CD14-positive monocyte (primary cell): ENCODE measurements at regions not wholly inside any gene's neighbourhood (a gene's known extent, or its start where the extent isn't known, plus 50 kb on each side); places are given as distances from the start of the nearest gene placed in this dataset.
"Not testable (repeated sequence)": the region's sequence is repeated elsewhere in the genome, so short reads cannot be mapped to it uniquely, and the experiment has no call there.

ENCODE experiments used
- DNase-seq, 3 donors: peaks; one replicate each; pipeline ENCODE4 v3.0.0-alpha.2; 2011 to 2022
- H2AFZ ChIP-seq: 2 replicates; pipeline ENCODE4 v1.6.0; 2012; ENCODE audit warnings: mild to moderate bottlenecking, low read depth, low read length, inconsistent platforms; ENCODE audit not compliant: insufficient read depth, poor library complexity, severe bottlenecking
- H3K27ac ChIP-seq, 2 donors: 1 replicate in 1 of 2; 2 replicates in 1 of 2; pipeline ENCODE4 v1.5.1; 2012 to 2013; ENCODE audit warnings: low read length in 2 of 2, control low read depth in 1 of 2, inconsistent platforms in 1 of 2, low read depth in 1 of 2, mild to moderate bottlenecking in 1 of 2
- H3K27me3 ChIP-seq, 2 donors: one replicate each; pipeline versions ENCODE4 v1.6.0 to v1.6.1; 2011 to 2013; ENCODE audit warnings: low read length in 2 of 2; ENCODE audit not compliant: control insufficient read depth in 2 of 2, insufficient read depth in 2 of 2
- H3K36me3 ChIP-seq, 2 donors: replicated peaks in 1 of 2; 1 replicate in 1 of 2; 2 replicates in 1 of 2; pipeline versions ENCODE4 v1.5.1 to v1.6.1; 2012 to 2013; ENCODE audit warnings: low read length in 2 of 2, control low read depth in 1 of 2, inconsistent platforms in 1 of 2, mild to moderate bottlenecking in 1 of 2; ENCODE audit not compliant: insufficient read depth in 2 of 2, control insufficient read depth in 1 of 2
- H3K4me1 ChIP-seq, 2 donors: 1 replicate in 1 of 2; 2 replicates in 1 of 2; pipeline versions ENCODE4 v1.5.1 to v1.6.1; 2012 to 2013; ENCODE audit warnings: low read length in 2 of 2, control low read depth in 1 of 2, inconsistent platforms in 1 of 2, mild to moderate bottlenecking in 1 of 2, moderate library complexity in 1 of 2; ENCODE audit not compliant: insufficient read depth in 2 of 2, control insufficient read depth in 1 of 2
- H3K4me2 ChIP-seq: replicated peaks from 2 replicates; pipeline ENCODE3; 2012; ENCODE audit warnings: low read length, moderate library complexity, mild to moderate bottlenecking; ENCODE audit not compliant: poor library complexity, severe bottlenecking; ENCODE audit errors: extremely low read depth
- H3K4me3 ChIP-seq, 3 experiments: fragments of 200-600 bp in 1 of 3; sonication (generic) in 1 of 3; replicated peaks in 1 of 3; 1 replicate in 2 of 3; 2 replicates in 1 of 3; pipeline ENCODE4 v1.5.1; 2011 to 2013; ENCODE audit warnings: low read length in 3 of 3, mild to moderate bottlenecking in 3 of 3, control low read depth in 2 of 3, low read depth in 2 of 3, inconsistent platforms in 1 of 3, moderate library complexity in 1 of 3
- H3K79me2 ChIP-seq: 2 replicates; pipeline ENCODE4 v1.6.0; 2012; ENCODE audit warnings: mild to moderate bottlenecking, control low read depth, inconsistent platforms, low read length, moderate library complexity; ENCODE audit not compliant: insufficient read depth
- H3K9ac ChIP-seq: 2 replicates; pipeline ENCODE4 v1.6.0; 2017; ENCODE audit warnings: low read length, mild to moderate bottlenecking; ENCODE audit not compliant: insufficient read depth, poor library complexity, severe bottlenecking
- H3K9me3 ChIP-seq, 2 donors: replicated peaks in 1 of 2; 1 replicate in 1 of 2; 2 replicates in 1 of 2; pipeline versions ENCODE4 v1.5.1 to v1.6.1; 2012 to 2013; ENCODE audit warnings: low read length in 2 of 2, control low read depth in 1 of 2; ENCODE audit not compliant: control insufficient read depth in 1 of 2, insufficient read depth in 1 of 2
- H4K20me1 ChIP-seq: 2 replicates; pipeline ENCODE4 v1.6.0; 2012; ENCODE audit warnings: mild to moderate bottlenecking, low read length, control low read depth, moderate library complexity; ENCODE audit not compliant: insufficient read depth
- H3K27ac Mint-ChIP-seq, 7 donors: one replicate each; pipeline ENCODE4 v1.8.0; 2020; ENCODE audit warnings: mild to moderate bottlenecking in 7 of 7, mixed read lengths in 7 of 7, moderate library complexity in 6 of 7, inconsistent platforms in 2 of 7
- H3K27me3 Mint-ChIP-seq, 3 donors: one replicate each; pipeline ENCODE4 v1.8.0; 2021 to 2022; ENCODE audit warnings: low read depth in 3 of 3, mild to moderate bottlenecking in 3 of 3, mixed read lengths in 3 of 3, moderate library complexity in 3 of 3, inconsistent platforms in 1 of 3
- H3K36me3 Mint-ChIP-seq, 2 donors: one replicate each; pipeline ENCODE4 v1.8.0; 2020; ENCODE audit warnings: mixed read lengths in 2 of 2, inconsistent platforms in 1 of 2, mild to moderate bottlenecking in 1 of 2
- H3K4me1 Mint-ChIP-seq: one replicate; pipeline ENCODE4 v1.8.0; 2020; ENCODE audit warnings: mild to moderate bottlenecking, mixed read lengths
- H3K4me3 Mint-ChIP-seq, 2 donors: one replicate each; pipeline ENCODE4 v1.8.0; 2020; ENCODE audit warnings: mild to moderate bottlenecking in 2 of 2, mixed read lengths in 2 of 2, moderate library complexity in 1 of 2
- H3K9me3 Mint-ChIP-seq, 7 donors: one replicate each; pipeline ENCODE4 v1.8.0; 2020 to 2022; ENCODE audit warnings: mixed read lengths in 7 of 7, mild to moderate bottlenecking in 6 of 7, moderate library complexity in 6 of 7, inconsistent platforms in 2 of 7
- WGBS: methylation state at CpG from one replicate; pipeline ENCODE4 v1.1.5; 2013; ENCODE audit warnings: missing lambda C conversion rate; ENCODE audit not compliant: insufficient coverage; 5-methylcytosine and 5-hydroxymethylcytosine counted together
- intact Hi-C, 2 donors: fragments of 100-400 bp; cut with micrococcal nuclease; formaldehyde crosslinking; loops; one replicate each; pipeline versions ENCODE4 v1.15.0 to v1.15.1; 2023
- TF ChIP-seq, protein P1 (sequence below): fragments of 200-600 bp; IDR thresholded peaks from one replicate; pipeline ENCODE4 v1.8.0; 2022; ENCODE audit warnings: antibody characterized with exemption, mild to moderate bottlenecking

DNA sequence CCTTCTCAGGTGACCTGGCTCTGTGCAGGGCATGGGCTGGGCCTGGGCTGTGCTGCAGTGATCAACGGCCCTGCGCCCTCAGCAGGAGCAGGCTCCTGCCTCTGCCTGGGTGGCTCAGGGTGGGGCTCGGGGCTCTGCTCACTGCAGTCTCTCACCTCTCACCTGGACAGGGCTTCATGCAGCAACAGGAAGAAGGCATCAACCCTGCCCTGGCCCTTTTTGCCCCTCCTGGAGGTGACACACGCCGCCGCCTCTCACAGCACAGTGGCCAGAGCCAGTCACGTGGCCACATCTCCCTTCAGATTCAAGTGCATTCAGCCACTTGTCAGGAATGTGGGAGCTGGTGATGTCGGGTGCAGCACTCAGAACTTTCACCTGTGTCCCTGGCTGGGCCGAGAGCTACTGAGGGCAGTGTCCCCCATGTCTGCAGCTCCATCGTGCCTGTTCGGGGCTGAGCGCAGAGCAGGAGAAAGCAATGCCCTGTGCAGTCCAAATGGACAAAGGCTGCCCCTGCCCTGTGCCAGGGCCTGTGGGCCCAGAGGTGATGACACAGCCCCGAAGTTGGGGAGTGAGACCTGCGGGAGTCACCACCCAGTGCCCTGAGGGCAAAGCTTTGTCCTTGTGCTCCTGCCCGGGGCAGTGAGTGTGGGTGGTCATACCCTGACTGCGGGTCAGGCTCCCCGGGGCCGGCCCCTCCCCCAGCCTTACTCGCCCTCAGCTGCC lies 314.0 kb downstream of the PTPRU start:
- TF ChIP-seq, protein P1, sequence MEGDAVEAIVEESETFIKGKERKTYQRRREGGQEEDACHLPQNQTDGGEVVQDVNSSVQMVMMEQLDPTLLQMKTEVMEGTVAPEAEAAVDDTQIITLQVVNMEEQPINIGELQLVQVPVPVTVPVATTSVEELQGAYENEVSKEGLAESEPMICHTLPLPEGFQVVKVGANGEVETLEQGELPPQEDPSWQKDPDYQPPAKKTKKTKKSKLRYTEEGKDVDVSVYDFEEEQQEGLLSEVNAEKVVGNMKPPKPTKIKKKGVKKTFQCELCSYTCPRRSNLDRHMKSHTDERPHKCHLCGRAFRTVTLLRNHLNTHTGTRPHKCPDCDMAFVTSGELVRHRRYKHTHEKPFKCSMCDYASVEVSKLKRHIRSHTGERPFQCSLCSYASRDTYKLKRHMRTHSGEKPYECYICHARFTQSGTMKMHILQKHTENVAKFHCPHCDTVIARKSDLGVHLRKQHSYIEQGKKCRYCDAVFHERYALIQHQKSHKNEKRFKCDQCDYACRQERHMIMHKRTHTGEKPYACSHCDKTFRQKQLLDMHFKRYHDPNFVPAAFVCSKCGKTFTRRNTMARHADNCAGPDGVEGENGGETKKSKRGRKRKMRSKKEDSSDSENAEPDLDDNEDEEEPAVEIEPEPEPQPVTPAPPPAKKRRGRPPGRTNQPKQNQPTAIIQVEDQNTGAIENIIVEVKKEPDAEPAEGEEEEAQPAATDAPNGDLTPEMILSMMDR = no peak
- H3K4me1 Mint-ChIP-seq = no peaks in the 10 kb centered on the region
- peaks cover 0 to 4% (median 0%) of the 10 kb centered on the region in 7 donors for H3K9me3 Mint-ChIP-seq
- H3K36me3 Mint-ChIP-seq = no peaks in the 10 kb centered on the region
- Histone ChIP-seq H3K4me1 (no peaks in the 10 kb centered on the region), H2AFZ (no peak overlapping the region), H3K79me2 (no peaks in the 10 kb centered on the region), H3K36me3 (no peaks in the 10 kb centered on the region), H4K20me1 (no peaks in the 10 kb centered on the region), H3K9ac (no peak overlapping the region), H3K27ac (no peak overlapping the region), H3K4me2 (no peak overlapping the region), H3K27me3 (no peaks in the 10 kb centered on the region), H3K9me3 (peaks cover 0 to 4% of the 10 kb centered on the region in 2 donors), H3K4me3 (no peak overlapping the region)
- intact Hi-C loops = no loop called here
- peaks cover 0 to 2% (median 0%) of the 10 kb centered on the region in 3 donors for H3K27me3 Mint-ChIP-seq
- no peak overlapping the region for H3K27ac Mint-ChIP-seq
- WGBS = 86% methylated on average over 14 of the region's 19 CpGs
- no peak for DNase-seq
- no peak overlapping the region for H3K4me3 Mint-ChIP-seq

DNA sequence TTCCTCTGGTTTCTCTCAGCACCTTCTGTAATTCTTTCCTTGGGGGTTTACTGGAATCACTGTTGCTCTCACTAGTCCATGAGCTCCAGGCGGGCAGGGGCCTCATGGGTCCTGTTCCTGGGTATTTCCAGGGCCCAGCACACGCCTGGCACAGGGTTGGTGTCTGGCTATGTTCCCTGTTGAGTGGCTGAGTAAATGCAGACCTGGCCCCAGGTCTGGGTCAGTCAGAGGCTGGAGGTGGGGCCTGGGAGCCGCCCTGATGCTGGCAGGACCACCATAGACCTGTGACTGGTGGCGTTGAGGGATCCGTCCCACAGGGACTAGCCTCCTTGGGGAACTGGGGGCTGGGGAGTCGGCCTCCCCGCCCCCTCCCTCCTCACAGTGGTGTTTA lies 313.4 kb downstream of the PTPRU start:
- H3K27ac ChIP-seq, H3K9me3 ChIP-seq, H3K4me1 Mint-ChIP-seq, H3K4me3 ChIP-seq, H3K9me3 Mint-ChIP-seq, H3K27me3 Mint-ChIP-seq, H3K27me3 ChIP-seq, H2AFZ ChIP-seq, H3K36me3 Mint-ChIP-seq, H3K4me2 ChIP-seq, H4K20me1 ChIP-seq, H3K36me3 ChIP-seq, H3K4me1 ChIP-seq, H3K79me2 ChIP-seq, H3K4me3 Mint-ChIP-seq, DNase-seq, intact Hi-C loops, H3K27ac Mint-ChIP-seq, H3K9ac ChIP-seq: not testable (repeated sequence)
- 93% methylated on average over 3 of the region's 7 CpGs for WGBS
